Astrocyte (in vitro differentiated cells and primary cell): ENCODE measurements at regions not wholly inside any gene's neighbourhood (a gene's known extent, or its start where the extent isn't known, plus 50 kb on each side); places are given as distances from the start of the nearest gene placed in this dataset.

Experiments
- DNase-seq: peaks from one replicate; pipeline ENCODE4 v3.0.0-alpha.2; 2010; ENCODE audit warnings: low read depth
- FAIRE-seq: peaks from 2 replicates; lab custom pipeline; 2011; peaks lifted over from hg19 to GRCh38; lab: Jason Lieb, UNC
- H2AFZ ChIP-seq: 2 replicates; pipeline ENCODE4 v1.6.0; 2012; ENCODE audit warnings: low read depth, low read length, inconsistent platforms
- H3K27ac ChIP-seq: 2 replicates; pipeline ENCODE4 v1.5.1; 2011; ENCODE audit warnings: low read depth, low read length, inconsistent platforms
- H3K27me3 ChIP-seq: 2 replicates; pipeline ENCODE4 v1.6.0; 2011; ENCODE audit warnings: low read length, inconsistent platforms; ENCODE audit not compliant: insufficient read depth
- H3K36me3 ChIP-seq: 2 replicates; pipeline ENCODE4 v1.5.1; 2011; ENCODE audit warnings: low read length, inconsistent platforms; ENCODE audit not compliant: insufficient read depth
- H3K4me1 ChIP-seq: 2 replicates; pipeline ENCODE4 v1.5.1; 2011; ENCODE audit warnings: low read length, inconsistent platforms; ENCODE audit not compliant: insufficient read depth
- H3K4me2 ChIP-seq: 2 replicates; pipeline ENCODE4 v1.6.0; 2012; ENCODE audit warnings: low read length, inconsistent platforms
- H3K4me3 ChIP-seq: 2 replicates; pipeline ENCODE4 v1.5.1; 2011; ENCODE audit warnings: low read depth, mild to moderate bottlenecking, low read length, inconsistent platforms; ENCODE audit not compliant: insufficient read depth
- H3K79me2 ChIP-seq: 2 replicates; pipeline ENCODE4 v1.6.0; 2012; ENCODE audit warnings: mild to moderate bottlenecking, low read length, inconsistent platforms; ENCODE audit not compliant: insufficient read depth
- H3K9ac ChIP-seq: 2 replicates; pipeline ENCODE4 v1.6.0; 2012; ENCODE audit warnings: mild to moderate bottlenecking, low read length, inconsistent platforms
- H3K9me3 ChIP-seq: 2 replicates; pipeline ENCODE4 v1.5.1; 2012; ENCODE audit warnings: low read depth, mild to moderate bottlenecking, low read length, inconsistent platforms; ENCODE audit not compliant: insufficient read depth
- H4K20me1 ChIP-seq: 2 replicates; pipeline ENCODE4 v1.6.0; 2012; ENCODE audit warnings: low read length, inconsistent platforms; ENCODE audit not compliant: insufficient read depth
- H3K27ac Mint-ChIP-seq: one replicate; pipeline ENCODE4 v1.8.0; 2021; ENCODE audit warnings: mild to moderate bottlenecking, mixed read lengths; ENCODE audit not compliant: unreplicated experiment
- H3K27me3 Mint-ChIP-seq: one replicate; pipeline ENCODE4 v1.8.0; 2021; ENCODE audit warnings: low read depth, mixed read lengths; ENCODE audit not compliant: unreplicated experiment
- H3K36me3 Mint-ChIP-seq: one replicate; pipeline ENCODE4 v1.8.0; 2021; ENCODE audit warnings: low read depth, mixed read lengths; ENCODE audit not compliant: unreplicated experiment
- H3K4me1 Mint-ChIP-seq: one replicate; pipeline ENCODE4 v1.8.0; 2021; ENCODE audit warnings: low read depth, mixed read lengths; ENCODE audit not compliant: unreplicated experiment
- H3K4me3 Mint-ChIP-seq: one replicate; pipeline ENCODE4 v1.8.0; 2021; ENCODE audit warnings: mild to moderate bottlenecking, moderate library complexity, mixed read lengths; ENCODE audit not compliant: unreplicated experiment
- H3K9me3 Mint-ChIP-seq: one replicate; pipeline ENCODE4 v1.8.0; 2021; ENCODE audit warnings: mild to moderate bottlenecking, mixed read lengths; ENCODE audit not compliant: unreplicated experiment
- EZH2 ChIP-seq: IDR thresholded peaks from 2 replicates; pipeline ENCODE4 v1.6.1; 2012; ENCODE audit warnings: mild to moderate bottlenecking, low read length, inconsistent platforms; ENCODE audit not compliant: insufficient read depth
- TF ChIP-seq, protein P1 (sequence below): IDR thresholded peaks from 2 replicates; pipeline ENCODE4 v1.5.1; 2011; ENCODE audit warnings: low read depth, mild to moderate bottlenecking, inconsistent platforms, low read length, moderate library complexity; ENCODE audit not compliant: insufficient read depth

DNA sequence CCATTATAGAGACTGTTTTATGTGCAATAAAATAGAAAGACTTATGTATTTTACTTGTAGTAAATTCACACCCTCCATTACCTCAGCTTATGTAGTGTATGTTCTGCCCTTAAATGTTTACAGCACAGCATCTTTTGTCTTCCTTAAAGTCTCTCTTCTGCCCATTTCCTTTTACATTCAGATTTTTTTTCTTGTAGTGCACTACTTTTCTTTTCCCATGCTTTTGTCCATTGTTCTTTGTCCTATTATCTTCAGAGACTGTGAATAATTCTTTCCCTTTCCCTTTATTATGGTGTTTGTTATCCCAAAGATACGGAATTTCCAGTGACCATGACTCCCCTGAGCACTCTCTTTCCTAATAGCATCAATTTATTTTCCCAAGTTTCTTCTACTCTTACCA, 66.1 kb upstream of the TYRP1 start:
- H3K4me3 Mint-ChIP-seq: no peak overlapping the region
- no peaks in the 10 kb centered on the region for H3K9me3 Mint-ChIP-seq
- H3K4me1 Mint-ChIP-seq: peaks cover 6% of the 10 kb centered on the region
- H4K20me1 ChIP-seq: no peaks in the 10 kb centered on the region
- no peak overlapping the region for H3K4me2 ChIP-seq
- H3K27me3 Mint-ChIP-seq: no peaks in the 10 kb centered on the region
- no peaks in the 10 kb centered on the region for H3K27me3 ChIP-seq
- H3K36me3 ChIP-seq: no peaks in the 10 kb centered on the region
- no peaks in the 10 kb centered on the region for H3K79me2 ChIP-seq
- no peak for TF ChIP-seq EZH2
- TF ChIP-seq, protein P1, sequence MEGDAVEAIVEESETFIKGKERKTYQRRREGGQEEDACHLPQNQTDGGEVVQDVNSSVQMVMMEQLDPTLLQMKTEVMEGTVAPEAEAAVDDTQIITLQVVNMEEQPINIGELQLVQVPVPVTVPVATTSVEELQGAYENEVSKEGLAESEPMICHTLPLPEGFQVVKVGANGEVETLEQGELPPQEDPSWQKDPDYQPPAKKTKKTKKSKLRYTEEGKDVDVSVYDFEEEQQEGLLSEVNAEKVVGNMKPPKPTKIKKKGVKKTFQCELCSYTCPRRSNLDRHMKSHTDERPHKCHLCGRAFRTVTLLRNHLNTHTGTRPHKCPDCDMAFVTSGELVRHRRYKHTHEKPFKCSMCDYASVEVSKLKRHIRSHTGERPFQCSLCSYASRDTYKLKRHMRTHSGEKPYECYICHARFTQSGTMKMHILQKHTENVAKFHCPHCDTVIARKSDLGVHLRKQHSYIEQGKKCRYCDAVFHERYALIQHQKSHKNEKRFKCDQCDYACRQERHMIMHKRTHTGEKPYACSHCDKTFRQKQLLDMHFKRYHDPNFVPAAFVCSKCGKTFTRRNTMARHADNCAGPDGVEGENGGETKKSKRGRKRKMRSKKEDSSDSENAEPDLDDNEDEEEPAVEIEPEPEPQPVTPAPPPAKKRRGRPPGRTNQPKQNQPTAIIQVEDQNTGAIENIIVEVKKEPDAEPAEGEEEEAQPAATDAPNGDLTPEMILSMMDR: no peak
- H2AFZ ChIP-seq: no peak overlapping the region
- H3K27ac ChIP-seq: no peak overlapping the region
- no peak overlapping the region for H3K4me3 ChIP-seq
- no peak overlapping the region for H3K27ac Mint-ChIP-seq
- H3K36me3 Mint-ChIP-seq: no peaks in the 10 kb centered on the region
- H3K4me1 ChIP-seq: no peaks in the 10 kb centered on the region
- no peak for DNase-seq
- FAIRE-seq: no peak
- no peak overlapping the region for H3K9ac ChIP-seq
- H3K9me3 ChIP-seq: no peaks in the 10 kb centered on the region

DNA sequence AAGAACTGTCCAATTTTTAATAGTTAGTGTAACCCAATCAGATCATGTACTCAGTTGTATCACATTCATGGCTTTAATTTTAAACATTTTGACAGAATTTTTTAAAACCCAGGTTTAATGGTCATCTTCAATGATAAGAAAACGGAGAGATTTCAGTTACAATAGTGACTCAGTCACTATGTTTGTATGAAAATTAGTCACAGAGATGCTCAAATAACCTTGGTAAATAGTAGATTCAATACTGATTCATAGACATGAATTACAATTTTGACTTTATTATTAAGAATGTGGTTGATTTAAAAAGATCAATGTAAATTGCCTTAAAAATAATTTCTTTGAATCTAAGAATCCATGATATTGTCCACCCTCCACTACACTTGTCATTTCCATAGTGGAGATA, 64.6 kb upstream of the TYRP1 start:
- Histone ChIP-seq H4K20me1 (no peaks in the 10 kb centered on the region), H3K9me3 (no peaks in the 10 kb centered on the region), H3K27me3 (no peaks in the 10 kb centered on the region), H3K27ac (no peak overlapping the region), H3K4me1 (no peaks in the 10 kb centered on the region), H3K9ac (no peak overlapping the region), H2AFZ (no peak overlapping the region), H3K4me2 (no peak overlapping the region), H3K36me3 (no peaks in the 10 kb centered on the region), H3K4me3 (no peak overlapping the region), H3K79me2 (no peaks in the 10 kb centered on the region)
- Mint-ChIP-seq H3K27me3 (no peaks in the 10 kb centered on the region), H3K27ac (no peak overlapping the region), H3K9me3 (no peaks in the 10 kb centered on the region), H3K36me3 (no peaks in the 10 kb centered on the region), H3K4me1 (peaks cover 6% of the 10 kb centered on the region), H3K4me3 (no peak overlapping the region)
- no peak for FAIRE-seq
- TF ChIP-seq, protein P1: no peak
- no peak for TF ChIP-seq EZH2
- no peak for DNase-seq

DNA sequence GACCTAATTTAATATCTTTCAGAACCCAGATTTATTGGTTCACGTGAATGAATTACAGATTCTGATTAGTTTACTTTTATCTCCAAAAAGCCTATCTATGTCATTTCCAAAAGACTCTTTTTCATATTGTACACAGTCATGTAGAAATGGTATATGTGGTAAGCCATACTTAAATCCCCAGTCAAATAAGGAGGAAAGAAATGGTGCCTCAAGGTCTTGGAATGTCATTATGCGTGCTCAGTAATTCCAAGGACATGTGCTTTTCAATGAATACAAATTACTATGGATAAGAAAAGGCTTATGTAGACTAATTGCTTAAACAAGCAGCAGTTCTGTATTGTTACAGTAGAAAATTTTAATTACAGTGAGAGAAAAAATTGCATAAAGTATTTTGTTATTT, 64.1 kb upstream of the TYRP1 start:
- FAIRE-seq (no peak), DNase-seq (no peak)
- Histone ChIP-seq H3K36me3 (no peaks in the 10 kb centered on the region), H3K79me2 (no peaks in the 10 kb centered on the region), H3K9ac (no peak overlapping the region), H4K20me1 (no peaks in the 10 kb centered on the region), H3K4me2 (no peak overlapping the region), H3K27me3 (no peaks in the 10 kb centered on the region), H2AFZ (no peak overlapping the region), H3K9me3 (no peaks in the 10 kb centered on the region), H3K4me3 (no peak overlapping the region), H3K4me1 (no peaks in the 10 kb centered on the region), H3K27ac (no peak overlapping the region)
- no peak overlapping the region for H3K4me3 Mint-ChIP-seq
- H3K27me3 Mint-ChIP-seq: no peaks in the 10 kb centered on the region
- TF ChIP-seq, protein P1: no peak
- no peak for TF ChIP-seq EZH2
- peaks cover 6% of the 10 kb centered on the region for H3K4me1 Mint-ChIP-seq
- no peak overlapping the region for H3K27ac Mint-ChIP-seq
- no peaks in the 10 kb centered on the region for H3K9me3 Mint-ChIP-seq
- no peaks in the 10 kb centered on the region for H3K36me3 Mint-ChIP-seq
